C4-2B (cell line): ENCODE measurements at regions not wholly inside any gene's neighbourhood (a gene's known extent, or its start where the extent isn't known, plus 50 kb on each side); places are given as distances from the start of the nearest gene placed in this dataset.

Source experiments
- ZFX ChIP-seq: fragments of 450-650 bp; IDR thresholded peaks from 2 replicates; pipeline ENCODE4 v1.6.1; 2017
- TF ChIP-seq, protein P1 (sequence below): fragments of 450-650 bp; conservative IDR thresholded peaks from 2 replicates; pipeline ENCODE4 v1.5.1; 2017; ENCODE audit warnings: mild to moderate bottlenecking

DNA sequence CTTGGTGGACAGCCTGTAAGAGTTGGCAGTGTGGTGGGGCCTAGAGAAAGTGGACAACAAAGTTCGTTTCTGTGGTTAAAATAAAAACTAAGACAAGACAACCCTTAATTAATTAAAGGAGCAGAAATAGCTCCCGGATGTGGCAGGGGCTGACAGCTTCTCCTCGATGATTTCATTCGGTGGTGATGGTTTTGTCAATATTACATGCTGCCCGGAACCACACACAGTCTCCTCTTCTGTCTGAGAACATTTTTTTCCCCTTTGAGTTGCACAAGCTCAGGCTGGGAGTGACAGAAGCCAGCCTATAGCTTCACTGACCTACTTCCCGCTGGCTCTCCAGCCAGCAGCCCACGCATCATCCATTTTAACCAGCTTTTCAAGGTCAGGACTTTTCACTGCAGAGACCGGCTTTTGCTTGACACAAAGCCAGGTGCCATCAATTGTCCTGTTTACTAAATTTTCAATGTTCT is 378.8 kb downstream of the SLC4A3 start:
- TF ChIP-seq, protein P1, sequence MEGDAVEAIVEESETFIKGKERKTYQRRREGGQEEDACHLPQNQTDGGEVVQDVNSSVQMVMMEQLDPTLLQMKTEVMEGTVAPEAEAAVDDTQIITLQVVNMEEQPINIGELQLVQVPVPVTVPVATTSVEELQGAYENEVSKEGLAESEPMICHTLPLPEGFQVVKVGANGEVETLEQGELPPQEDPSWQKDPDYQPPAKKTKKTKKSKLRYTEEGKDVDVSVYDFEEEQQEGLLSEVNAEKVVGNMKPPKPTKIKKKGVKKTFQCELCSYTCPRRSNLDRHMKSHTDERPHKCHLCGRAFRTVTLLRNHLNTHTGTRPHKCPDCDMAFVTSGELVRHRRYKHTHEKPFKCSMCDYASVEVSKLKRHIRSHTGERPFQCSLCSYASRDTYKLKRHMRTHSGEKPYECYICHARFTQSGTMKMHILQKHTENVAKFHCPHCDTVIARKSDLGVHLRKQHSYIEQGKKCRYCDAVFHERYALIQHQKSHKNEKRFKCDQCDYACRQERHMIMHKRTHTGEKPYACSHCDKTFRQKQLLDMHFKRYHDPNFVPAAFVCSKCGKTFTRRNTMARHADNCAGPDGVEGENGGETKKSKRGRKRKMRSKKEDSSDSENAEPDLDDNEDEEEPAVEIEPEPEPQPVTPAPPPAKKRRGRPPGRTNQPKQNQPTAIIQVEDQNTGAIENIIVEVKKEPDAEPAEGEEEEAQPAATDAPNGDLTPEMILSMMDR: no peak
- no peak for TF ChIP-seq ZFX
